A549 (cell line): ENCODE measurements at regions not wholly inside any gene's neighbourhood (a gene's known extent, or its start where the extent isn't known, plus 50 kb on each side); places are given as distances from the start of the nearest gene placed in this dataset.

Source experiments
- HOXB5 ChIP-seq: fragments of 250-450 bp; sonication (Bioruptor Pico); IDR thresholded peaks from 2 replicates; pipeline ENCODE4 v1.5.0; 2020; ENCODE audit warnings: mild to moderate bottlenecking, moderate library complexity
- MAX ChIP-seq: IDR thresholded peaks from 2 replicates; pipeline ENCODE4 v1.6.1; 2012
- PBX3 ChIP-seq: IDR thresholded peaks from 2 replicates; pipeline ENCODE4 v1.6.1; 2012
- REST ChIP-seq: fragments of 200-600 bp; sonication (generic); IDR thresholded peaks from 2 replicates; pipeline ENCODE4 v1.6.1; 2016; ENCODE audit warnings: antibody characterized with exemption, mild to moderate bottlenecking, moderate library complexity
- TF ChIP-seq, protein P1 (sequence below): fragments of >200 bp; sonication (Bioruptor Twin); formaldehyde crosslinking; IDR thresholded peaks from 3 replicates; pipeline ENCODE4 v1.5.1; 2016

DNA sequence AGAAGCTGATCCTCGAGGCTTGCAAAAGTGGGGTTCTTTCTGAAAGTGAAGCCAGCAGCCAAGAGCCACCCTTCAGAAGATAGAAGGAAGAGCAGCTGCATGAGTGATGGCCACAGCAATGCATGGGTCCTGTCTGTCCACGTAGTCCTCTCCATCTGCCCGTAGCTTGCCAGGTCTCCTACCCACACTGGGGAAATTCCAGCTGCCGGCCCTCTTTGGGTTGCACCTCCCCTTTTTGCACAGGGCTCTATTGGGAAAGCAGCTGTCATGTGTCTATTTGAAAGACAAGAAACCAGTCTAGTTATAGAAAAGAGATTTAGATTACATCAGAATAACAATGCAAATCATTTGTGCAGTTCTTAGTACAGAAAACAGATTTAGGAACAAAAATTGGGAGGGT, 204.4 kb downstream of the GIPC2 start:
- TF ChIP-seq, protein P1, sequence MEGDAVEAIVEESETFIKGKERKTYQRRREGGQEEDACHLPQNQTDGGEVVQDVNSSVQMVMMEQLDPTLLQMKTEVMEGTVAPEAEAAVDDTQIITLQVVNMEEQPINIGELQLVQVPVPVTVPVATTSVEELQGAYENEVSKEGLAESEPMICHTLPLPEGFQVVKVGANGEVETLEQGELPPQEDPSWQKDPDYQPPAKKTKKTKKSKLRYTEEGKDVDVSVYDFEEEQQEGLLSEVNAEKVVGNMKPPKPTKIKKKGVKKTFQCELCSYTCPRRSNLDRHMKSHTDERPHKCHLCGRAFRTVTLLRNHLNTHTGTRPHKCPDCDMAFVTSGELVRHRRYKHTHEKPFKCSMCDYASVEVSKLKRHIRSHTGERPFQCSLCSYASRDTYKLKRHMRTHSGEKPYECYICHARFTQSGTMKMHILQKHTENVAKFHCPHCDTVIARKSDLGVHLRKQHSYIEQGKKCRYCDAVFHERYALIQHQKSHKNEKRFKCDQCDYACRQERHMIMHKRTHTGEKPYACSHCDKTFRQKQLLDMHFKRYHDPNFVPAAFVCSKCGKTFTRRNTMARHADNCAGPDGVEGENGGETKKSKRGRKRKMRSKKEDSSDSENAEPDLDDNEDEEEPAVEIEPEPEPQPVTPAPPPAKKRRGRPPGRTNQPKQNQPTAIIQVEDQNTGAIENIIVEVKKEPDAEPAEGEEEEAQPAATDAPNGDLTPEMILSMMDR, result no peak
- TF ChIP-seq HOXB5, result no peak
- TF ChIP-seq PBX3, result no peak
- no peak for TF ChIP-seq REST
- TF ChIP-seq MAX, result no peak
